HEK293 (cell line): ENCODE measurements at regions not wholly inside any gene's neighbourhood (a gene's known extent, or its start where the extent isn't known, plus 50 kb on each side); places are given as distances from the start of the nearest gene placed in this dataset.

Source experiments
- CTCF ChIA-PET: fragments of 350-600 bp; formaldehyde crosslinking; extraction: SDS; loops from one replicate; lab custom pipeline; 2021; ENCODE audit warnings: antibody characterized with exemption; lab: Yijun Ruan, JAX
- POLR2A ChIA-PET: fragments of 300-600 bp; formaldehyde crosslinking; extraction: SDS; loops from one replicate; lab custom pipeline; 2020; ENCODE audit warnings: antibody characterized with exemption, inconsistent platforms; lab: Yijun Ruan, JAX
- H3K27ac ChIP-seq: fragments of 200-500 bp; sonication (Bioruptor generic); 2 replicates; pipeline ENCODE4 v1.5.1; 2014; ENCODE audit warnings: low read depth, low read length, control low read depth, inconsistent platforms; ENCODE audit errors: extremely low read depth
- H3K36me3 ChIP-seq, 2 experiments: fragments of 200-500 bp in 1 of 2; sonication (Bioruptor generic) in 1 of 2; 1 replicate in 1 of 2; 2 replicates in 1 of 2; pipeline ENCODE4 v1.5.1; 2014 to 2017; ENCODE audit warnings: inconsistent platforms in 2 of 2, low read length in 2 of 2; ENCODE audit not compliant: control insufficient read depth in 2 of 2, insufficient read depth in 1 of 2
- H3K4me1 ChIP-seq: fragments of 200-500 bp; sonication (Bioruptor generic); 2 replicates; pipeline ENCODE4 v1.5.1; 2014; ENCODE audit warnings: mild to moderate bottlenecking, low read length, inconsistent platforms; ENCODE audit not compliant: control insufficient read depth, insufficient read depth
- H3K4me3 ChIP-seq: 2 replicates; pipeline ENCODE4 v1.5.1; 2011; ENCODE audit warnings: low read depth, mild to moderate bottlenecking, control low read depth, low read length, moderate library complexity
- H3K9me3 ChIP-seq: fragments of 200-500 bp; sonication (Bioruptor generic); 2 replicates; pipeline ENCODE4 v1.5.1; 2014; ENCODE audit warnings: low read depth, low read length, inconsistent platforms; ENCODE audit not compliant: control insufficient read depth, insufficient read depth
- BCL11B ChIP-seq: fragments of 450-650 bp; formaldehyde crosslinking; IDR thresholded peaks from 2 replicates; pipeline ENCODE4 v1.5.1; 2016; ENCODE audit warnings: low read depth, missing biosample characterization, missing genetic modification characterization
- EGR2 ChIP-seq: fragments of 450-650 bp; formaldehyde crosslinking; IDR thresholded peaks from 2 replicates; pipeline ENCODE4 v1.5.1; 2016; ENCODE audit warnings: low read depth, missing biosample characterization, missing genetic modification characterization
- GLI4 ChIP-seq: fragments of 450-650 bp; formaldehyde crosslinking; IDR thresholded peaks from 2 replicates; pipeline ENCODE4 v1.5.1; 2016; ENCODE audit warnings: missing biosample characterization, missing genetic modification characterization
- GLIS2 ChIP-seq: fragments of 450-650 bp; formaldehyde crosslinking; IDR thresholded peaks from 2 replicates; pipeline ENCODE4 v1.5.1; 2016; ENCODE audit warnings: missing biosample characterization, missing genetic modification characterization
- KLF16 ChIP-seq: fragments of 450-650 bp; formaldehyde crosslinking; IDR thresholded peaks from 2 replicates; pipeline ENCODE4 v1.5.1; 2017; ENCODE audit warnings: missing biosample characterization, missing genetic modification characterization
- KLF9 ChIP-seq: fragments of 450-650 bp; formaldehyde crosslinking; IDR thresholded peaks from 2 replicates; pipeline ENCODE4 v1.5.1; 2016; ENCODE audit warnings: missing biosample characterization, missing genetic modification characterization, low read depth
- SCRT1 ChIP-seq: fragments of 450-650 bp; formaldehyde crosslinking; IDR thresholded peaks from 2 replicates; pipeline ENCODE4 v1.5.1; 2016; ENCODE audit warnings: missing biosample characterization, missing genetic modification characterization, borderline replicate concordance
- TCF7L2 ChIP-seq: IDR thresholded peaks from 2 replicates; pipeline ENCODE4 v1.6.1; 2011; ENCODE audit warnings: low read depth, mild to moderate bottlenecking, inconsistent platforms, low read length, moderate library complexity, borderline replicate concordance
- TRIM28 ChIP-seq: IDR thresholded peaks from 2 replicates; pipeline ENCODE4 v1.6.1; 2011; ENCODE audit warnings: low read length, control low read depth, borderline replicate concordance
- YY1 ChIP-seq: fragments of 450-650 bp; formaldehyde crosslinking; IDR thresholded peaks from 2 replicates; pipeline ENCODE4 v1.5.1; 2018; ENCODE audit warnings: missing biosample characterization, missing genetic modification characterization
- YY2 ChIP-seq: fragments of 450-650 bp; formaldehyde crosslinking; IDR thresholded peaks from 2 replicates; pipeline ENCODE4 v1.5.1; 2016; ENCODE audit warnings: missing biosample characterization, missing genetic modification characterization
- ZBTB48 ChIP-seq: fragments of 450-650 bp; formaldehyde crosslinking; IDR thresholded peaks from 2 replicates; pipeline ENCODE4 v1.5.1; 2016; ENCODE audit warnings: missing biosample characterization, missing genetic modification characterization
- ZBTB7A ChIP-seq: fragments of 450-650 bp; formaldehyde crosslinking; IDR thresholded peaks from 2 replicates; pipeline ENCODE4 v1.5.1; 2016; ENCODE audit warnings: low read depth, missing biosample characterization, missing genetic modification characterization
- ZFP37 ChIP-seq: fragments of 450-650 bp; formaldehyde crosslinking; IDR thresholded peaks from 2 replicates; pipeline ENCODE4 v1.5.1; 2016; ENCODE audit warnings: missing biosample characterization, missing genetic modification characterization
- ZNF10 ChIP-seq: fragments of 450-650 bp; formaldehyde crosslinking; IDR thresholded peaks from 2 replicates; pipeline ENCODE4 v1.5.1; 2017; ENCODE audit warnings: missing biosample characterization, missing genetic modification characterization
- ZNF114 ChIP-seq: fragments of 450-650 bp; formaldehyde crosslinking; IDR thresholded peaks from 2 replicates; pipeline ENCODE4 v1.5.0; 2017; ENCODE audit warnings: missing biosample characterization, missing genetic modification characterization
- ZNF138 ChIP-seq: fragments of 450-650 bp; formaldehyde crosslinking; IDR thresholded peaks from 2 replicates; pipeline ENCODE4 v1.5.1; 2016; ENCODE audit warnings: missing biosample characterization, missing genetic modification characterization, borderline replicate concordance
- ZNF140 ChIP-seq: fragments of 450-650 bp; formaldehyde crosslinking; IDR thresholded peaks from 2 replicates; pipeline ENCODE4 v1.5.1; 2016; ENCODE audit warnings: missing biosample characterization, missing genetic modification characterization
- ZNF155 ChIP-seq: fragments of 450-650 bp; formaldehyde crosslinking; IDR thresholded peaks from 2 replicates; pipeline ENCODE4 v1.5.1; 2016; ENCODE audit warnings: missing biosample characterization, missing genetic modification characterization
- ZNF23 ChIP-seq: fragments of 450-650 bp; formaldehyde crosslinking; IDR thresholded peaks from 2 replicates; pipeline ENCODE4 v1.5.1; 2016; ENCODE audit warnings: missing biosample characterization, missing genetic modification characterization, borderline replicate concordance
- ZNF335 ChIP-seq: fragments of 450-650 bp; formaldehyde crosslinking; conservative IDR thresholded peaks from 2 replicates; pipeline ENCODE4 v1.5.1; 2016; ENCODE audit warnings: missing biosample characterization, missing genetic modification characterization
- ZNF433 ChIP-seq: fragments of 450-650 bp; formaldehyde crosslinking; IDR thresholded peaks from 2 replicates; pipeline ENCODE4 v1.5.1; 2016; ENCODE audit warnings: missing biosample characterization, missing genetic modification characterization, low read depth
- ZNF544 ChIP-seq: fragments of 450-650 bp; formaldehyde crosslinking; IDR thresholded peaks from 2 replicates; pipeline ENCODE4 v1.5.0; 2017; ENCODE audit warnings: missing biosample characterization, missing genetic modification characterization
- ZNF548 ChIP-seq: fragments of 450-650 bp; formaldehyde crosslinking; IDR thresholded peaks from 2 replicates; pipeline ENCODE4 v1.5.1; 2016; ENCODE audit warnings: missing biosample characterization, missing genetic modification characterization
- ZNF555 ChIP-seq: fragments of 450-650 bp; formaldehyde crosslinking; conservative IDR thresholded peaks from 2 replicates; pipeline ENCODE4 v1.5.1; 2017; ENCODE audit warnings: missing biosample characterization, mild to moderate bottlenecking, missing genetic modification characterization, inconsistent platforms
- ZNF571 ChIP-seq: fragments of 450-650 bp; formaldehyde crosslinking; IDR thresholded peaks from 2 replicates; pipeline ENCODE4 v1.5.0; 2017; ENCODE audit warnings: missing biosample characterization, missing genetic modification characterization
- ZNF596 ChIP-seq: fragments of 450-650 bp; IDR thresholded peaks from 2 replicates; pipeline ENCODE4 v1.5.0; 2018; ENCODE audit warnings: missing biosample characterization, mild to moderate bottlenecking, missing genetic modification characterization, moderate library complexity
- ZNF600 ChIP-seq: fragments of 450-650 bp; formaldehyde crosslinking; IDR thresholded peaks from 2 replicates; pipeline ENCODE4 v1.5.1; 2016; ENCODE audit warnings: missing biosample characterization, missing genetic modification characterization
- ZNF76 ChIP-seq: fragments of 450-650 bp; formaldehyde crosslinking; IDR thresholded peaks from 2 replicates; pipeline ENCODE4; 2016; ENCODE audit warnings: low read depth, missing biosample characterization, missing genetic modification characterization, borderline replicate concordance
- TF ChIP-seq, protein P1 (sequence below): fragments of 450-650 bp; IDR thresholded peaks from 2 replicates; pipeline ENCODE4 v1.5.1; 2018; ENCODE audit warnings: missing biosample characterization, mild to moderate bottlenecking, missing genetic modification characterization
- TF ChIP-seq, protein P2 (sequence below): fragments of 450-650 bp; formaldehyde crosslinking; IDR thresholded peaks from 2 replicates; pipeline ENCODE4 v1.5.1; 2017; ENCODE audit warnings: missing biosample characterization, missing genetic modification characterization

DNA sequence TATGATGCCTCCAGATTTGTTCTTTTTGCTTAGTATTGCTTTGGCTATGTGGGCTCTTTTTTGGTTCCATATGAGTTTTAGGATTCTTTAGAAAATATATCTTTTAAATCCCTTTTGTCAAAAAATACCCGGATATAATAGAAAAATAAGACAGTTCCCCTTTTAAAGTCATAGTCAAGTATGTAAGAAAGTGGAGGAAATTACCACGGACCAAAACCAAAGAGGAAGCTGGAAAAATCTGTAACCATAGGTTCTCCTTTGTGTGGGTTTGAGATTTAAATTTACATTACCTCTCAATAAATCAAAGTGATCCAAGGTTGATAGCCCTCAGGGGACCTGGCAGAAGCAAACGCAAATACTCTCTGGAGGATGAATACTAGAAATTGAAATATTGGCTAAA lies 58.3 kb upstream of the PACRGL start:
- Histone ChIP-seq H3K9me3 (no peaks in the 10 kb centered on the region), H3K27ac (no peak overlapping the region), H3K4me1 (peaks cover 7% of the 10 kb centered on the region), H3K4me3 (no peak overlapping the region)
- POLR2A ChIA-PET: no interaction called here
- CTCF ChIA-PET: no interaction called here
- TF ChIP-seq GLI4: no peak
- TF ChIP-seq BCL11B (tag by site-specific recombination): no peak
- no peak for TF ChIP-seq SCRT1
- TF ChIP-seq, all 188 proteins: peak for 0
- no peaks in the 10 kb centered on the region for H3K36me3 ChIP-seq

DNA sequence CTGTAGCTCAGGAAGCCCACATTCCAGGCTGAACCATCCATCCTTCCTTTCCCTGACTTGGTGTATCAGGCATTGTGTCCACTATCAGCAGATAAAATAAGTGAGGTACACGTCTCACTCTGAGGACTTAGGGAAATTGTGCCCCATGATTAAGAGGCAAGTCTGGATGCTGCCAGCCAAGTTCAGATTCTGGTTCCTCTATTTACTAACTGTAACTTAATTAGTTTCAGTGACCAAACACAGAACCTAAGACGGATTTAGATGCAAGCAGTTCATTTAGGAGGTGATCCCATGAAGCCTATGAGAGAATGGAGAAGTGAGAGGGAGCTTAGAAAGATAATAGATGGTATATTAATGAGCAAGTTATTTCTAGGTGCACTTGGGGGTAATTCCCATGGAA lies 56.6 kb upstream of the PACRGL start:
- H3K4me3 ChIP-seq: no peak overlapping the region
- H3K4me1 ChIP-seq: peaks cover 6% of the 10 kb centered on the region
- H3K36me3 ChIP-seq: no peaks in the 10 kb centered on the region
- ChIA-PET CTCF (no interaction called here), POLR2A (no interaction called here)
- no peaks in the 10 kb centered on the region for H3K9me3 ChIP-seq
- H3K27ac ChIP-seq: no peak overlapping the region
- TF ChIP-seq ZBTB7A (tag by site-specific recombination): no peak
- no peak for TF ChIP-seq TCF7L2
- no peak for TF ChIP-seq ZNF596 (tag by site-specific recombination)

DNA sequence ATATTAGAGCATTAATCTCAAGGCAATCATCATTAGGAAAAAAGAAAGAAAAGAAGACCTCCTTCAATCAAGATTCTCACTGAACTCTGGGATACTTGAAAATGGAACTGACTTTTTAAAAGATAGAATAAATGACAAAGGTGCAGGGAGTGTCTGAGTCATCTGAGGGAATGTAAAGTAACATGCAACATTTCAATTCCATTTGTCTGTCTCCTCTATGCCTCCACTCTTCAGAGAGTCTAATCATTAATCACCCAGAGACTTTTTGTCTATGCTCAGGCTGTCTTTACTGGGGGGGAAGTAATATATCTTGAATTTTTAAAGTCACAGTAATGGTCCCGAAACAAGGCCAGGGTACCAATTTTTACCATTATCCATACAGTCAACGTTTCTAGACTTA lies 55.0 kb upstream of the PACRGL start:
- ChIA-PET CTCF (no interaction called here), POLR2A (no interaction called here)
- no peaks in the 10 kb centered on the region for H3K36me3 ChIP-seq

DNA sequence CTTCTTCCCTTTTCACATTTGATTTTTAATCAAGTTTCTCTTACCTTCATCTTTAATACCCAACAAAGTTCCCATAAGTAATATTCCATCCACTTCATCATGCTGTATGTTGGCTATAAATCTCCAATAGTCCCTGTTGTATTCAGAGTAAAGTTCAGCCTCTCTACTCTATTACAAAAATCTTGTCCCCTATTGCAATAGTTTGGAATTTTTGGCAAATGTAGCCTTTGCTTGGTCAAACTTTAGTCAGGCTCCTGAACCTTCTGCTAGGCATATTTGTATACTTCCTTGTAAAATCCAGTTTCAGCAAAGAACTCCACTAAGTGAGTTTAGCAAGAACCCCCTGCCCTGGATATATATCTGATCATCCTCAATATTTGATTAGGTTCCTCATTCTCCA lies 54.0 kb upstream of the PACRGL start:
- Histone ChIP-seq H3K27ac (no peak overlapping the region), H3K9me3 (no peaks in the 10 kb centered on the region), H3K4me3 (no peak overlapping the region), H3K36me3 (no peaks in the 10 kb centered on the region), H3K4me1 (no peaks in the 10 kb centered on the region)
- POLR2A ChIA-PET: no interaction called here
- CTCF ChIA-PET: no interaction called here
- no peak for TF ChIP-seq ZNF596 (tag by site-specific recombination)
- no peak for TF ChIP-seq ZNF155 (tag by site-specific recombination)
- no peak for TF ChIP-seq ZNF10
- TF ChIP-seq KLF16 (tag by site-specific recombination): no peak
- TF ChIP-seq ZNF114 (tag by site-specific recombination): no peak
- no peak for TF ChIP-seq EGR2 (tag by site-specific recombination)
- TF ChIP-seq ZNF548 (tag by site-specific recombination): no peak
- TF ChIP-seq, protein P1, sequence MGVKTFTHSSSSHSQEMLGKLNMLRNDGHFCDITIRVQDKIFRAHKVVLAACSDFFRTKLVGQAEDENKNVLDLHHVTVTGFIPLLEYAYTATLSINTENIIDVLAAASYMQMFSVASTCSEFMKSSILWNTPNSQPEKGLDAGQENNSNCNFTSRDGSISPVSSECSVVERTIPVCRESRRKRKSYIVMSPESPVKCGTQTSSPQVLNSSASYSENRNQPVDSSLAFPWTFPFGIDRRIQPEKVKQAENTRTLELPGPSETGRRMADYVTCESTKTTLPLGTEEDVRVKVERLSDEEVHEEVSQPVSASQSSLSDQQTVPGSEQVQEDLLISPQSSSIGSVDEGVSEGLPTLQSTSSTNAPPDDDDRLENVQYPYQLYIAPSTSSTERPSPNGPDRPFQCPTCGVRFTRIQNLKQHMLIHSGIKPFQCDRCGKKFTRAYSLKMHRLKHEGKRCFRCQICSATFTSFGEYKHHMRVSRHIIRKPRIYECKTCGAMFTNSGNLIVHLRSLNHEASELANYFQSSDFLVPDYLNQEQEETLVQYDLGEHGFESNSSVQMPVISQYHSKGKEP: no peak
- TF ChIP-seq ZNF544 (tag by site-specific recombination): no peak
- no peak for TF ChIP-seq GLIS2
- TF ChIP-seq TRIM28: no peak
- TF ChIP-seq, protein P2, sequence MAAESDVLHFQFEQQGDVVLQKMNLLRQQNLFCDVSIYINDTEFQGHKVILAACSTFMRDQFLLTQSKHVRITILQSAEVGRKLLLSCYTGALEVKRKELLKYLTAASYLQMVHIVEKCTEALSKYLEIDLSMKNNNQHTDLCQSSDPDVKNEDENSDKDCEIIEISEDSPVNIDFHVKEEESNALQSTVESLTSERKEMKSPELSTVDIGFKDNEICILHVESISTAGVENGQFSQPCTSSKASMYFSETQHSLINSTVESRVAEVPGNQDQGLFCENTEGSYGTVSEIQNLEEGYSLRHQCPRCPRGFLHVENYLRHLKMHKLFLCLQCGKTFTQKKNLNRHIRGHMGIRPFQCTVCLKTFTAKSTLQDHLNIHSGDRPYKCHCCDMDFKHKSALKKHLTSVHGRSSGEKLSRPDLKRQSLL: no peak
- no peak for TF ChIP-seq ZNF23 (tag by site-specific recombination)
- TF ChIP-seq YY1: no peak
- TF ChIP-seq ZFP37 (tag by site-specific recombination): no peak
- TF ChIP-seq ZNF335 (tag by site-specific recombination): no peak
- no peak for TF ChIP-seq YY2 (tag by site-specific recombination)

More for the DNA sequence above, 55.0 kb upstream of the PACRGL start:
- TF ChIP-seq, protein P1: no peak
- no peak for TF ChIP-seq ZNF76
- TF ChIP-seq ZNF140 (tag by site-specific recombination): no peak
- TF ChIP-seq KLF9 (tag by site-specific recombination): no peak
- no peak for TF ChIP-seq ZNF138 (tag by site-specific recombination)
- no peak for TF ChIP-seq ZNF600 (tag by site-specific recombination)
- TF ChIP-seq ZNF571: no peak
- TF ChIP-seq ZNF433 (tag by site-specific recombination): no peak
- no peak for TF ChIP-seq ZNF555 (tag by site-specific recombination)
- TF ChIP-seq ZBTB48 (tag by site-specific recombination): no peak
- Histone ChIP-seq H3K9me3 (no peaks in the 10 kb centered on the region), H3K4me1 (no peaks in the 10 kb centered on the region), H3K27ac (no peak overlapping the region), H3K4me3 (no peak overlapping the region)
